Psoas muscle (tissue), 7 donors: ENCODE measurements at regions not wholly inside any gene's neighbourhood (a gene's known extent, or its start where the extent isn't known, plus 50 kb on each side); places are given as distances from the start of the nearest gene placed in this dataset.
A peak's percentile ranks its signal among the peaks of the same experiment; 100 is the strongest.

Source experiments
- ATAC-seq, 4 donors: fragments of 200-7000 bp; cut with Tn5 transposase; one replicate each; pipeline ENCODE4 v1.9.1; 2020; ENCODE audit warnings: moderate library complexity in 3 of 4, mild to moderate bottlenecking in 2 of 4
- DNase-seq, 2 donors: peaks; one replicate each; pipeline ENCODE4 v3.0.0-alpha.2; 2020
- H3K27ac ChIP-seq: fragments of 200-600 bp; one replicate; pipeline ENCODE4 v1.8.0; 2022
- H3K27me3 ChIP-seq, 3 donors: fragments of 200-600 bp in 1 of 3; one replicate each; pipeline versions ENCODE4 v1.6.1 to v1.8.0; 2013 to 2022; ENCODE audit warnings: low read length in 2 of 3, mild to moderate bottlenecking in 2 of 3, moderate library complexity in 1 of 3; ENCODE audit not compliant: insufficient read depth in 3 of 3
- H3K36me3 ChIP-seq, 2 donors: fragments of 200-600 bp in 1 of 2; one replicate each; pipeline versions ENCODE4 v1.6.1 to v1.8.0; 2013 to 2022; ENCODE audit warnings: low read depth in 1 of 2, mild to moderate bottlenecking in 1 of 2, moderate library complexity in 1 of 2; ENCODE audit not compliant: insufficient read depth in 1 of 2
- H3K4me1 ChIP-seq: fragments of 200-600 bp; one replicate; pipeline ENCODE4 v1.8.0; 2022
- H3K4me3 ChIP-seq: fragments of 200-600 bp; one replicate; pipeline ENCODE4 v1.8.0; 2022; ENCODE audit warnings: mild to moderate bottlenecking
- H3K9me3 ChIP-seq: fragments of 200-600 bp; one replicate; pipeline ENCODE4 v1.8.0; 2022
- CTCF ChIP-seq: fragments of 200-600 bp; IDR thresholded peaks from one replicate; pipeline ENCODE4 v1.8.0; 2022; ENCODE audit warnings: antibody characterized with exemption
- WGBS, 3 donors: extraction: QIAGEN DNeasy Blood & Tissue Kit; methylation state at CpG; one replicate each; pipeline versions ENCODE4 v1.1.6 to v1.1.7; 2013; 5-methylcytosine and 5-hydroxymethylcytosine counted together
- intact Hi-C, 2 donors: fragments of 100-400 bp; cut with DNase I; formaldehyde crosslinking; loops; one replicate each; pipeline versions ENCODE4 v1.11.0 to v1.14.2; 2022
- donor health status: healthy with polysubstance abuse.
- donor health status: DM: no; HTN: no; CAD: no; lungs with moderate emphysema.
- donor health status: Bipolar disorder and iron deficiency.
- donor health status: healthy.
- donor health status: DM: yes; HTN: yes; CAD: no.
- donor health status: DM: no; HTN: no; CAD: no.
- donor health status: DM: yes; HTN: yes; CAD: no.

- no peak overlapping the region for H3K4me3 ChIP-seq
- intact Hi-C loops: no loop called here
- H3K27me3 ChIP-seq: no peaks in the 10 kb centered on the region
- no peak for DNase-seq
- TF ChIP-seq CTCF: no peak
- 46 to 50% (median 48%) methylated on average over 2 of the region's 2 CpGs for WGBS, 3 donors
- peak overlapping the region; percentile 53 for H3K27ac ChIP-seq
- H3K9me3 ChIP-seq: no peaks in the 10 kb centered on the region
- H3K4me1 ChIP-seq: no peaks in the 10 kb centered on the region
- H3K36me3 ChIP-seq: no peaks in the 10 kb centered on the region
- ATAC-seq: no peak
These were observed 112.6 kb downstream of the DDX1 start for GRCh38 chr2:15704086-15704787.

- Histone ChIP-seq H3K9me3 (no peaks in the 10 kb centered on the region), H3K4me3 (no peak overlapping the region), H3K4me1 (no peaks in the 10 kb centered on the region), H3K27ac (no peak overlapping the region), H3K36me3 (no peaks in the 10 kb centered on the region), H3K27me3 (no peaks in the 10 kb centered on the region)
- TF ChIP-seq CTCF: no peak
- DNase-seq (no peak), ATAC-seq (no peak)
- 53 to 73% (median 63%) methylated on average over 1 of the region's 1 CpG for WGBS, 3 donors
- intact Hi-C loops: no loop called here
These were observed 113.1 kb downstream of the DDX1 start for GRCh38 chr2:15704788-15705115.

GRCh38 chr2:15705310-15705709, 113.6 kb downstream of the DDX1 start:
- H3K4me1 ChIP-seq: no peaks in the 10 kb centered on the region
- H3K27me3 ChIP-seq: no peaks in the 10 kb centered on the region
- no peak overlapping the region for H3K27ac ChIP-seq
- DNase-seq (no peak), ATAC-seq (no peak)
- H3K36me3 ChIP-seq: no peaks in the 10 kb centered on the region
- WGBS, 3 donors: 95 to 97% (median 95%) methylated on average over 6 of the region's 6 CpGs
- intact Hi-C loops: no loop called here
- H3K9me3 ChIP-seq: no peaks in the 10 kb centered on the region
- no peak for TF ChIP-seq CTCF
- H3K4me3 ChIP-seq: no peak overlapping the region

GRCh38 chr2:15705839-15706386, 114.2 kb downstream of the DDX1 start:
- TF ChIP-seq CTCF: no peak
- Histone ChIP-seq H3K36me3 (no peaks in the 10 kb centered on the region), H3K27me3 (no peaks in the 10 kb centered on the region), H3K4me1 (no peaks in the 10 kb centered on the region), H3K27ac (no peak overlapping the region), H3K4me3 (no peak overlapping the region), H3K9me3 (no peaks in the 10 kb centered on the region)
- DNase-seq: no peak
- ATAC-seq: no peak
- intact Hi-C loops: no loop called here
- 90 to 95% (median 95%) methylated on average over 3 of the region's 3 CpGs for WGBS, 3 donors

- H3K4me3 ChIP-seq: no peak overlapping the region
- H3K4me1 ChIP-seq: no peaks in the 10 kb centered on the region
- intact Hi-C loops: no loop called here
- DNase-seq: no peak
- no peak for TF ChIP-seq CTCF
- no peaks in the 10 kb centered on the region for H3K27me3 ChIP-seq
- no peak overlapping the region for H3K27ac ChIP-seq
- H3K36me3 ChIP-seq: no peaks in the 10 kb centered on the region
- H3K9me3 ChIP-seq: no peaks in the 10 kb centered on the region
- no peak for ATAC-seq
These were observed 114.8 kb downstream of the DDX1 start for GRCh38 chr2:15706424-15706823.
